Thyroid gland (tissue), 4 donors: ENCODE measurements at regions not wholly inside any gene's neighbourhood (a gene's known extent, or its start where the extent isn't known, plus 50 kb on each side); places are given as distances from the start of the nearest gene placed in this dataset.

Experiments
- DNase-seq, 2 donors: peaks; one replicate each; pipeline ENCODE4 v3.0.0-alpha.2; 2019
- H3K27ac ChIP-seq, 3 donors: fragments of 200-600 bp; sonication (generic); 1 replicate in 2 of 3; 2 replicates in 1 of 3; pipeline ENCODE4 v1.5.1; 2016 to 2019; ENCODE audit warnings: mild to moderate bottlenecking in 1 of 3, moderate library complexity in 1 of 3
- H3K27me3 ChIP-seq: fragments of 200-600 bp; sonication (generic); one replicate; pipeline ENCODE4 v1.5.1; 2019
- H3K36me3 ChIP-seq, 2 donors: fragments of 200-600 bp; sonication (generic); one replicate each; pipeline ENCODE4 v1.5.1; 2016 to 2019
- H3K4me1 ChIP-seq, 2 donors: fragments of 200-600 bp; sonication (generic); one replicate each; pipeline ENCODE4 v1.5.1; 2017 to 2019
- H3K4me3 ChIP-seq, 3 donors: fragments of 200-600 bp; sonication (generic); replicated peaks in 1 of 3; 1 replicate in 2 of 3; 2 replicates in 1 of 3; pipeline ENCODE4 v1.5.1; 2016; ENCODE audit warnings: mild to moderate bottlenecking in 1 of 3
- H3K9me3 ChIP-seq: fragments of 200-600 bp; sonication (generic); one replicate; pipeline ENCODE4 v1.5.1; 2017
- POLR2A ChIP-seq, 2 donors: fragments of 450-650 bp; IDR thresholded peaks; one replicate each; pipeline ENCODE4 v1.6.1; 2017; ENCODE audit warnings: antibody characterized with exemption in 2 of 2, mild to moderate bottlenecking in 2 of 2, moderate library complexity in 1 of 2
- WGBS, 2 donors: methylation state at CpG; one replicate each; pipeline ENCODE4 v1.1.5; 2017; 5-methylcytosine and 5-hydroxymethylcytosine counted together
- intact Hi-C: fragments of 100-400 bp; cut with DNase I; formaldehyde crosslinking; loops from one replicate; pipeline ENCODE4 v1.15.1; 2023
- TF ChIP-seq, protein P1 (sequence below), 6 experiments: fragments of 200-600 bp in 3 of 6; fragments of 450-650 bp in 3 of 6; sonication (generic) in 3 of 6; IDR thresholded peaks; one replicate each; pipeline ENCODE4 v1.5.1; 2016 to 2019; ENCODE audit warnings: antibody characterized with exemption in 6 of 6, mild to moderate bottlenecking in 2 of 6, inconsistent platforms in 1 of 6, moderate library complexity in 1 of 6

DNA sequence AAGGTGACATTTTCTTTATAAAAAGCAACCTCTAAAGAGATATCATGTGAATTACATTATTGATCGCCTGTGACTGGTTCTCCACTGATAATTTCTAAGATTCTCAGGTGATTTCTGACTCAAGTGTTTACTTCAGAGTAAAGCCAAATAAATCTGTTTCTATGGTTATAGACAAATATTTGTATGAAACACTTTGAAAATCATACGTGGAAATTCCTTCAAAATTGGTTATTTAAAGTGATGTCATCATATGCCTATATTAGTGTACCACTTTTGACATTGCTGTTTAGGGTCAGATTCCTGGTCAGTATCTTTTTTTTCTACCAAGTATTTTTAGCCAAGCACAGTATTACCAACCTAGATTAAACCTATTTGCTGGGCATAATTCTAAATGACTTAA is 881.3 kb upstream of the FAM98A start:
- no peak for TF ChIP-seq POLR2A (IDR thresholded peaks at IDR 0.05)
- TF ChIP-seq, protein P1, sequence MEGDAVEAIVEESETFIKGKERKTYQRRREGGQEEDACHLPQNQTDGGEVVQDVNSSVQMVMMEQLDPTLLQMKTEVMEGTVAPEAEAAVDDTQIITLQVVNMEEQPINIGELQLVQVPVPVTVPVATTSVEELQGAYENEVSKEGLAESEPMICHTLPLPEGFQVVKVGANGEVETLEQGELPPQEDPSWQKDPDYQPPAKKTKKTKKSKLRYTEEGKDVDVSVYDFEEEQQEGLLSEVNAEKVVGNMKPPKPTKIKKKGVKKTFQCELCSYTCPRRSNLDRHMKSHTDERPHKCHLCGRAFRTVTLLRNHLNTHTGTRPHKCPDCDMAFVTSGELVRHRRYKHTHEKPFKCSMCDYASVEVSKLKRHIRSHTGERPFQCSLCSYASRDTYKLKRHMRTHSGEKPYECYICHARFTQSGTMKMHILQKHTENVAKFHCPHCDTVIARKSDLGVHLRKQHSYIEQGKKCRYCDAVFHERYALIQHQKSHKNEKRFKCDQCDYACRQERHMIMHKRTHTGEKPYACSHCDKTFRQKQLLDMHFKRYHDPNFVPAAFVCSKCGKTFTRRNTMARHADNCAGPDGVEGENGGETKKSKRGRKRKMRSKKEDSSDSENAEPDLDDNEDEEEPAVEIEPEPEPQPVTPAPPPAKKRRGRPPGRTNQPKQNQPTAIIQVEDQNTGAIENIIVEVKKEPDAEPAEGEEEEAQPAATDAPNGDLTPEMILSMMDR (IDR thresholded peaks at IDR 0.05) = no peak
- DNase-seq = no peak
- Histone ChIP-seq H3K27ac (no peak overlapping the region), H3K9me3 (no peaks in the 10 kb centered on the region), H3K4me3 (no peak overlapping the region), H3K4me1 (no peaks in the 10 kb centered on the region), H3K27me3 (no peaks in the 10 kb centered on the region), H3K36me3 (no peaks in the 10 kb centered on the region)
- 79 to 88% methylated on average over 2 of the region's 2 CpGs for WGBS, 2 donors
- intact Hi-C loops = no loop called here

DNA sequence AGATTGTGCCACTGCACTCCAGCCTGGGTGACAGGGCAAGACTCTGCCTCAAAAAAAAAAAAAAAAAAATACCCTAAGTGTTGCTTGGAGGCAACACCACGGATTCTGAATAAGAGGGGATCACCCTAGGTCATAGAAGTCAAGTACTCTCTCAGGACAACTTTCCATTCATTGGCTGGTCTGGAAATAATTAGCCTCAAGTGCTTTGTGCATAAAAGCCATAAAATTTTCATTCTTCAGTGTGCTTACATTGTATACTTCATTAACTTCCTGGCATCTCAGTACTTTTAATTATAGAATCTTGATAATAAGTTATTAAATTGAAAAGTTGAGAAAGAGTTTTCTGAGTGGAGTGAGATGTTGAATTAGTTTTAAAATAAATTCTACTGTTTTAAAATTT is 876.1 kb upstream of the FAM98A start:
- H3K27me3 ChIP-seq = no peaks in the 10 kb centered on the region
- H3K36me3 ChIP-seq = no peaks in the 10 kb centered on the region
- no peaks in the 10 kb centered on the region for H3K9me3 ChIP-seq
- WGBS, 2 donors = 8 to 21% methylated on average over 1 of the region's 1 CpG
- intact Hi-C loops = no loop called here
- no peak overlapping the region for H3K27ac ChIP-seq
- no peak overlapping the region for H3K4me3 ChIP-seq
- TF ChIP-seq, protein P1 (IDR thresholded peaks at IDR 0.05) = no peak
- TF ChIP-seq POLR2A (IDR thresholded peaks at IDR 0.05) = no peak
- H3K4me1 ChIP-seq = no peaks in the 10 kb centered on the region
- DNase-seq = no peak

DNA sequence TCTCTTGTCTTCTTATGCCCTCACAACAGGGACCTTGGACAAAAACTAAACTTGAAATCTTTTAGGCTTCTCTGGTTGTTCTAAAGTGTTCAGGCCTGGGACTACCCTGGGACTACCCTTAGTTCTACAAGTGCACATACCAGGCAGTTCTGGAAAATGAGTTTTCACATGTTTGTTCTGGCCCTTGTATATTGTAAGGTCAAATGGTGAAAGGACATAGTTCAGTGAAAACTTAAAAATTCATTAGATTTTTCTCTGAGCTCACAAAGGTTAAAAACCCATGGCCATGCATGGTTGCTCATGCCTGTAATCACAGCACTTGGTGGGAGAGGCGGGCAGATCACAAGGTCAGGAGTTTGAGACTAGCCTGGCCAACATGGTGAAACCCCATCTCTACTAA is 875.5 kb upstream of the FAM98A start:
- no peaks in the 10 kb centered on the region for H3K4me1 ChIP-seq
- no peak for DNase-seq
- intact Hi-C loops = no loop called here
- WGBS, 2 donors = 33 to 40% methylated on average over 1 of the region's 1 CpG
- H3K4me3 ChIP-seq = no peak overlapping the region
- TF ChIP-seq, protein P1 (IDR thresholded peaks at IDR 0.05) = no peak
- TF ChIP-seq POLR2A (IDR thresholded peaks at IDR 0.05) = no peak
- H3K27ac ChIP-seq = no peak overlapping the region
- no peaks in the 10 kb centered on the region for H3K36me3 ChIP-seq
- no peaks in the 10 kb centered on the region for H3K27me3 ChIP-seq
- no peaks in the 10 kb centered on the region for H3K9me3 ChIP-seq

DNA sequence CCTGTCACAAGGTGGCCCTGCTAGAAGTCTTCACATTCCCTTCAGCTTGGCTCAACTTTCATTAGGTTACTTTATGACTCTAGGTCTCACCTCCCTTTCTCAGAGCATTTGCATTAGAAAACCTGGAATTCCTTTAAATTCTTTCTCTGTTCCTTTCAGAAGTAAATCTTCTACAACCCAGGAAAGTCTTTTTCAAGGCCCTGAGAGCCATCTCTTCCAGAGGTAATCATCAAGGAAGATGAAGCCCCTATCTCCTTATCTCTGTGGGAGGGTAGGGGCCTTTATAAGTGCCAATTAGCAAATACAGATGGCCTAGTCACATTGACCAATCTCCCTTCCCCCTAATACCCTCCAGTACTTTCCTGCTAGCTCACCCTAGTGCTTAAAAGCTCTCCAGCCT is 848.0 kb upstream of the FAM98A start:
- DNase-seq = no peak
- H3K27me3 ChIP-seq = no peaks in the 10 kb centered on the region
- H3K4me3 ChIP-seq = no peak overlapping the region
- no peaks in the 10 kb centered on the region for H3K9me3 ChIP-seq
- TF ChIP-seq, protein P1 (IDR thresholded peaks at IDR 0.05) = no peak
- TF ChIP-seq POLR2A (IDR thresholded peaks at IDR 0.05) = no peak
- intact Hi-C loops = no loop called here
- no peaks in the 10 kb centered on the region for H3K4me1 ChIP-seq
- H3K36me3 ChIP-seq = no peaks in the 10 kb centered on the region
- H3K27ac ChIP-seq = no peak overlapping the region

DNA sequence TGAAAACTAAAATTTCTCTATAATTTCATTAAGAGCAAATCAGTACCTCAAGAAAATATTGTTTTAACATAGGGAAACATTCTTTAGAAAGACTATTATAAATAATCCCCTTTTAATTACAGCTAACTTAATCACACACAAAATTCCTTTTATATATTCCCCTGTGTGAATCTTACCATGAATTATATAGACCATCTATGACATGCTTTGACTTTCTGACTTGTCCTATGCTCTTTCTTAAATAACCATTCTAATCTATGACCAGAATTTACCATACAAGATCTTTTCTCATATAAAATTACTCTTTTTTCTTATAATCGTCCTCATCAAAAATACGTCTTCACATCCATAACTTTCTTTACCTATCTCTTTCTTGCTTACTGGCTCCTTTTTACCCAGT is 824.2 kb upstream of the FAM98A start:
- Histone ChIP-seq H3K27me3 (no peaks in the 10 kb centered on the region), H3K36me3 (no peaks in the 10 kb centered on the region), H3K9me3 (no peaks in the 10 kb centered on the region), H3K4me1 (no peaks in the 10 kb centered on the region), H3K4me3 (no peak overlapping the region), H3K27ac (no peak overlapping the region)
- TF ChIP-seq, protein P1 (IDR thresholded peaks at IDR 0.05) = no peak
- no peak for TF ChIP-seq POLR2A (IDR thresholded peaks at IDR 0.05)
- WGBS, 2 donors = 95 to 96% methylated on average over 2 of the region's 2 CpGs
- intact Hi-C loops = no loop called here
- DNase-seq = no peak
